SW 1271 (cell line): ENCODE measurements at regions not wholly inside any gene's neighbourhood (a gene's known extent, or its start where the extent isn't known, plus 50 kb on each side); places are given as distances from the start of the nearest gene placed in this dataset.
"Not testable (repeated sequence)": the region's sequence is repeated elsewhere in the genome, so short reads cannot be mapped to it uniquely, and the experiment has no call there.

ENCODE experiments used
- DNase-seq, 2 experiments: peaks; one replicate each; lab custom pipeline; 2025; lab: John Stamatoyannopoulos, UW

DNA sequence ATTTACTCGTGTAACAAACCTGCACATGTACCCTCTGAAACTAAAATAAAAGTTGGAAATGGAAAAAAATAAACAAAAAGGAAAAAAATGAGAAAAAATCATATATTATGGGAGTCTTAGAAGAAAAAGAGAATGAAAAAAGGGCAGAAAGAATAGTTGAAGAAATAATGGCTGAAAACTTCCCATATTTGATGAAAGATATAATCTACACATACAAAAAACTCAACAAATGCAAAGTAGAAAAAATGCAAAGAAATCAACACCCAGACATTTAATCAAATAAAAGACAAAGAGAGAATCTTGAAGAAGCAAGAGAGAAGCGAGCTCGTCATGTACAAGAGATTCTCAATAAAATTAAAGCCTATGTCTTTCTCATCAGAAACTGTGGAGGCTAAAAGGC is 73.8 kb downstream of the SLC25A46 start:
- DNase-seq: no peak

DNA sequence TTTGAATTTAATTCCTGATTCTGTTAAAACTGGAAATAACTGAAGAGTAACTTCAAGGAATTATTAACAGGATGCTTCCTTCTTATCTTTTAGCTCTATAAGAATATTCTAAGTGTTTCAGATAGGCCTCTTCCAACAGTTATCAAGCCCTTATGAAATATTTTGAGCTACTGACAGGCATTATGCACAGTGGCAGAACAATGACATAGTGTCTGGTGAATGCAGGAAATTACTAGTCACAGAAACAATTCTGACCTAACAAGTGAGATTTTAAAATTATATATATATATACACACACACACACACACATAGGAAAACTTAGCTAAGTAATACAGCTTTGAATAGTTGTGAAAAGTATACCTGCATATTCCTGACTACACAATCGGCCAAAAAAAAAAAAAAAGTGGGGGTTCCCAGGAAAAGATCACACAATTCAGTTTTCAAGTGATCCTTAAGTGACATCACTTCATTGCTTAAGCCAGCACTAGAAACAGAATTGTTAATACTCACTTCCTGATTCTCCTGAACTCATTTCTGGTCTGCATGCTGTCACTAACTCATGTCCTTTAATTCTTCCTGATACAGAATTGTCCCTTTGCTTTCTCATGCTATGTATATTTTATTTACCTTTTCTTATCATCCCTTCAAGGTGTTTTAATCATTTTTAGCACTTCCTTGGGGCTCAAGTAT is 77.3 kb downstream of the SLC25A46 start:
- no peak for DNase-seq

- DNase-seq: no peak
These were observed 78.7 kb downstream of the SLC25A46 start for GRCh38 chr5:110817459-110817858.

- no peak for DNase-seq
These were observed 84.8 kb downstream of the SLC25A46 start for GRCh38 chr5:110823571-110823970.

DNA sequence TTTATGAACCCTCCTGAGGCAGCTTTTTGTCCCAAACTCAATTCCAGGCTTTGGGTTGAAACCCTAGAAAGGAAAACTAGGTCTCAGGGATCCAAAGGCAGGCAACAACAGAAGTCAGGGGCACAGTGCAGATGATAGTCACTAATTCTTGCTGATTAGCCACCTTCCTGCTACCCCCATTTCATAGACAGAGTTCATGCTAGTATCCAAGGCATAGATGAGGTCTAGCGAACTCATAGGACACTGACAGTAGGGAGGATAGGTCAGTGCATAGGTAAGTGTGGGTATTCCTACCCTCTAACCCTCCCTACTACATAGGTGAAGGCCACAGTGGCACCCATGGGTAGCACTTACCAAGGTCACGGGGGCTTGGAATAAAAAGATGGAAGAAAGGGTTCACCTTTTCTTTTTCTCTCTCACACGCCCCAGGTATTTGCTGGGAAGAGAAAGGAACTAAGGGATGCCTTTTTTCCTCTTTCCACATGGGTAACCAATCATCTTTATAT is 86.2 kb downstream of the SLC25A46 start:
- no peak for DNase-seq

DNA sequence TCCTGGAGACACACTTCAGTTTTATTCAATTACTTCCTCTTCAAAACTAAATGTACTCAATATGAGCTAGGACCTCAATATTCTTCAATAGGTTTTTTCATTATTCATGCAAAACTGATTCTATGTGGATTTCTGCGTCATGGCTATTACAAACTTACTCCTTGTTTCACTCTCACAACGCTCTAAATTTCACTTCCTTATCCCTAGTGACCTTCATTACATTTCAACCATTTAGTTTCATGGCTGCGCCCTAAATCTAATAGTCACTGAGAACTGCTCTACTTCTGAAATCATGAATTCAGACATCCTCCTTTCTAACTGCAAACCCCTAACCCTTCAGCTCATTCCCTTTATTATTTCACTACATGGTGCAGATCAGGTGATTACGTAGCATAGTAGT is 93.9 kb downstream of the SLC25A46 start:
- DNase-seq: no peak

DNA sequence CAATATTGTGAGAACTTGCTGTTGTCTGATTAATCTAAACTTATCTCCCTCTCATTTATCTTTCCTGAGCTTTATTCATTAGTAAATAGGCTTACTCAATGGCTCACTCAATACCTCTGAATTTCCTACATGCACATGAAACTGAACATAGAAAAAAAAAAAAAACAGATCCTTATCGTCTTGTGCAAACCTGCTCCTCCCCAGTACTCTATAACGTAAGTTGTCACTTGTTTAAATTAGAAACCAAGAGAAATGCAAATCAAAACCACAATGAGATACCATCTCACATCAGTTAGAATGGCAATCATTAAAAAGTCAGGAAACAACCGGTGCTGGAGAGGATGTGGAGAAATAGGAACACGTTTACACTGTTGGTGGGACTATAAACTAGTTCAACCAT is 96.1 kb downstream of the SLC25A46 start:
- DNase-seq: not testable (repeated sequence)

GRCh38 chr5:110836851-110837250 is 98.0 kb downstream of the SLC25A46 start:
- DNase-seq: no peak

- not testable (repeated sequence) for DNase-seq
These were observed 99.5 kb downstream of the SLC25A46 start for GRCh38 chr5:110838357-110838756.

DNA sequence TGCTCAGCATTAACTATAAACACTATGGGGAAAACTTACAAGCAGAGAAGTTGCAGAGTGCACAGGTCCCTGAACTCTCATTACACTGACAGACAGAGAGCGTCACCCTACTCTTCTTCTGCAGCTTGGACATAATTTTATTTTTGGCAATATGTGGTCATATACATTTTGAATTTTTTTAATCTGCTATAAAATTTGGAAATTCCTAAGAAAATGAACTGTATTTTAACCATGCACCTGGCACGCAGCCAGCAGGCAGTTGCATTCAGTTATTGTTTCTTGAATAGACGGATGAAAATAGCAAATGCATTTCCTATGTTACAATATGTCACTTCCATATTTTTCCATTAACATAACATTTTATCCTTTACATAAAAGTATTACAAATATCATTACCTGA is 100.2 kb downstream of the SLC25A46 start:
- DNase-seq: no peak

- no peak for DNase-seq
These were observed 101.6 kb downstream of the SLC25A46 start for GRCh38 chr5:110840347-110840960.

DNA sequence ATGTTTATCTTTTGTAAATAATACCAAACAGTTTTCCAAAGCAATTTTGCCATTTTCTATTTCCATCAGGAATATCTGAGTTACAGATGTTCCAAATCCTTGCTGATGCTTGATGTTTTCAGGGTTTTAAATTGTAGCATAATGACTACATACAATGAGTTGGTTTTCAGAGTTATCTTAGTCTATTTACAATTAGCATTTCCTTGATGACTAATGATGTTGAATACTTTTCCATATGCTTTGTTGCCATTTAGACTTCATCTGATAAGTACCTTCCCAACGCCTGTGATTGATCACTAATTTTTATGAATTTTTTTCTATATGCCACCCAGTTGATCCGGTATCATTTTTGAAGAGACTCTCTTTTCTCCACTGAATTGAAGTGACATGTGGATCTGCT is 102.3 kb downstream of the SLC25A46 start:
- no peak for DNase-seq

DNA sequence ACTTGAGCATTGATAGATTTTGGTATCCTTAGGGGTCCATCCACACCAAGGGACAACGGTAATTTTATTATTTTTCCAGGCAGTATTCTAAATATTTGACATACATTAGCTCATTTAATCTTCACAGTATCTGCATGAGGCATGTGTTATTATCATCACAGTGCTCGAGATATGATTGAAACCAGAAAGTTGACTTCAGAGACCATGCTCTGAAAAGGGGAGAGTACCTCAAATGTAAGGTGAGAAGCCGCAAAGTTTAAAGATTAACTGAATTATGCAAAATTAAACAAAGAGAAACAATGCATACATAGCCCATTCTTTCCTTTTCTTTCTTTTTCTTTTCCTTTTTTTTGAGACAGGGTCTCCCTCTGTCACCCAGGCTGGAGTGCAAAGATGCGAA is 104.1 kb downstream of the SLC25A46 start:
- DNase-seq: no peak

DNA sequence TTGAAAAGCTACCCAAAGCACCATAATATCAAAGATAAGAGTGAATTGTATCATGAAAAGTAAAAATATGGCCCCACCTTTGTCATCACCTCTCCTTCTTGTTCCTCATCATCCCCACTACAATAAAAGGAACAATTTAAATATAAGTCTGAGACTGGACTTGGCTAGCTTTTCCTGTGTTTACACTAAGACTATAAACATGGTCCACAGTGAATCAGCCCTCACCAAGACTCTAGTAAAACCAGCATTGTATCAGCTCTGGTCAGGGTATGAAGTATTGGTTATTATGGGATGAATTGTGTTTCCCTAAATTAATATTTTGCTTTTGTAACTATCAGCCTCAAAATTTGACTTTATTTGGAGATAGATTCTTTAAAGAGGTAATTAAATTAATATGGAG is 105.4 kb downstream of the SLC25A46 start:
- DNase-seq: no peak

DNA sequence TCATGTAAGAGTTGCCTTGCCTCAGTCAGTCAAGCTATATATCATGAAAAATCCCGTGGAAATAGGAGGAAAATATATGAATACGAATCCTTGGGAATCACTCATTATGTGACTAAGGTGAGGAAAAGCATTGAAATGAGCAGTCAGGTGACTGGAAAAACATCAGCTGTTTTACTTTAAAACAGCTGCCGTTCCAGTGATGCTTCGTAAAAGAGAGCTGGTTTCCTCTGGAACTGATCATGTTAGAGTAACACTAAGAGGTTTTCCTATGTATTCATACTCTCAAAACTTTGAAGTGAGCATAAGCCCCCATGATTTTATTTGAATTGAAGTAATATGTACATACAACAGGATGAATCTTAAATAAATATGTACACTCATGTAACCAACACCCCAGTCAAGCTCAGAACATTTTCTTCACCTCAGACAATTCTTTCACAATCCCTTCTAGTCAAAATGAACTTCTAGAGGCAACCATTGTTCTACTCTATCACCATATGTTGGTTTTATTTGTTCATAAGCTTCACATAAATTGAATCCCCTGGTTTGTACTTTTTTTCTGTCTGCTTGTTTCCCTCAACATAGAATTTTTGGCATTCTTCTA is 107.7 kb downstream of the SLC25A46 start:
- DNase-seq: no peak

DNA sequence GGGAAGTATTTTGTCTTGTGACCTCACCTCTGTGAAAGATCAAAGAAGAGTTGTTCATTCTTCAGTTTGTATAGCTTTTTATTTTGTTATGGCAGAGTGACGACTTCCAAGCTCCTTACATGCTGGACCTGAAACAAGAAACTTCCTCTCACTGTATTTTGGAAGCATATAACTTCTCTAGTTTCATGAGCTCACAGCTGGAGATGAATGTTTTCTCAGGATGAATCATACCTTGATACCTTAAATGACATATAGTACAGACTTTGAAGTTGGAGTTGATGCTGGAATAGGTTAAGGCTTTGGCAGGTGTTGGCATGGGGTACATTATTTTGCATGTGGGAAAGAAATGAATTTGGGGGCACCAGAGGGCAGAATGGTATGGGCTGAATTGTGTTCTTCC is 112.5 kb downstream of the SLC25A46 start:
- DNase-seq: no peak

GRCh38 chr5:110852053-110852452 is 113.2 kb downstream of the SLC25A46 start:
- no peak for DNase-seq

GRCh38 chr5:110852541-110852940 is 113.7 kb downstream of the SLC25A46 start:
- DNase-seq: no peak

DNA sequence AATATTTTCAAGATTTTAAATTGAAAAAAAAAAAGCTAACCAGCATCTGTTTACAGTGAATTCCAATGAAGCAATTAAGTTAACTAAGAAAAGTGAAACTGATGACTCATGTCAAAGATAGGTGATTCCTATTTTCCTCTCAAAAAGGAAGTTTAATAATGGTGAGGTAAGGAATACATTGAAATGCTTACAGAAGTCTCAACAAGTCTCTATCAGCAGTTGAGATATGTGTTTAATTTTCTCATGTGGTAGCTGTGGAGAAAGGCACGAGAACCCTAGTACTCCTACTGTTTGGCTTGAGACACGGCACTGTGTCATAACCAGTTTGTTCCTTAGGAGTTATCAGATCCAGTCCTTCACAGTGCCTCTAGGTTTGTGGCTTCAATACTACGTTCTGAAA is 114.5 kb downstream of the SLC25A46 start:
- DNase-seq: no peak

- DNase-seq: no peak
These were observed 115.4 kb downstream of the SLC25A46 start for GRCh38 chr5:110854200-110854599.

GRCh38 chr5:110855961-110856360 is 117.2 kb downstream of the SLC25A46 start:
- DNase-seq: no peak

GRCh38 chr5:110865400-110866094 is 126.7 kb downstream of the SLC25A46 start:
- DNase-seq: peak in 1 of 2 experiments; percentile 7

DNA sequence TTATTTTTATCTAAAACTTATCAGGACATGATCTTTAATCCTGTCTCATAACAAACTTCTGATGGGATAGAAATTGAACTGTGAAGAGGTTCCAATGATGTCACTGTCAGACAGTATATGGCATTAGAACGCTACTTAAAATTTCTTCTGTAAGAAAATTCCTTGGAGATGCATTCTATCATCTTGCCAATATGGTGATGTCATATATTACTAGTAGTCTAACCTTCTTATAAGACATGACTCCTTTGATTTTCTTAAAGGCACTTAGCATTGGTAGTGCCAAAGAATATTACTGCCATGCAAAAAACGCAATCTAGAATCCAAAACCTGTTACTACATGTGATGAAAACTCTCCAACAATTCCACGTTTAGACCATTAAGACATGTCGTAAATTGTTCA is 131.1 kb downstream of the SLC25A46 start:
- DNase-seq: no peak
